ENCODE measurements at regions not wholly inside any gene's neighbourhood (a gene's known extent, or its start where the extent isn't known, plus 50 kb on each side); places are given as distances from the start of the nearest gene placed in this dataset.

DNA sequence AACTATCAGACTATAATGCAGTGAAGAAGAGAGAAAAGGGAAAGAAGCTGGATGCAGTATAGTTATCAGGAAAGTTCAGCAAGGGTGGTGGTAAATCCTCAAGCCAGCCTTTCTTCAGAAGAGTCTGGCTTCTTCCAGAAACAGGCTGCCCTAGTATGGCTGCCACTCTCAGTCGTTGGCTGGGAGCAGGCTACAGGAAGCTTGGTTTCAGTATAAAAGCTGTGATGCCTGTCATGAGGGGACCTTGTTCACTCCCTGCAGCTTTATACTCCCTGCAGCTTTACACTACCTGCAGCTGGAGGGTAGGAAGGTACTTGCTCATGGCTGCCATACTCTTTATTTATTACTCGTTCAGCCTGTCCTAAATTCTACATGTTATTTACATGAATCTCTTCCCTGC, 63.3 kb upstream of the ARHGAP18 start:
- no peak for TF ChIP-seq TAF1 (IDR thresholded peaks at IDR 0.05; ENCODE audit: low read depth)
- no peak for TF ChIP-seq YY1 (IDR thresholded peaks at IDR 0.05; ENCODE audit: low read depth)
- TF ChIP-seq TEAD4 (IDR thresholded peaks at IDR 0.05) = no peak
- TF ChIP-seq, protein P1, sequence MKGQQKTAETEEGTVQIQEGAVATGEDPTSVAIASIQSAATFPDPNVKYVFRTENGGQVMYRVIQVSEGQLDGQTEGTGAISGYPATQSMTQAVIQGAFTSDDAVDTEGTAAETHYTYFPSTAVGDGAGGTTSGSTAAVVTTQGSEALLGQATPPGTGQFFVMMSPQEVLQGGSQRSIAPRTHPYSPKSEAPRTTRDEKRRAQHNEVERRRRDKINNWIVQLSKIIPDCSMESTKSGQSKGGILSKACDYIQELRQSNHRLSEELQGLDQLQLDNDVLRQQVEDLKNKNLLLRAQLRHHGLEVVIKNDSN (IDR thresholded peaks at IDR 0.05) = no peak
- no peak for TF ChIP-seq FOXM1 (IDR thresholded peaks at IDR 0.05; ENCODE audit: borderline replicate concordance, low read depth)
- no peak for TF ChIP-seq EGR1 (IDR thresholded peaks at IDR 0.05)
- no peak for TF ChIP-seq EP300 (IDR thresholded peaks at IDR 0.05; ENCODE audit: borderline replicate concordance)
- TF ChIP-seq RAD21 (IDR thresholded peaks at IDR 0.05; ENCODE audit: low read depth) = no peak
- TF ChIP-seq ZBTB7A (IDR thresholded peaks at IDR 0.05; ENCODE audit: low read depth) = no peak
- TF ChIP-seq, protein P2, sequence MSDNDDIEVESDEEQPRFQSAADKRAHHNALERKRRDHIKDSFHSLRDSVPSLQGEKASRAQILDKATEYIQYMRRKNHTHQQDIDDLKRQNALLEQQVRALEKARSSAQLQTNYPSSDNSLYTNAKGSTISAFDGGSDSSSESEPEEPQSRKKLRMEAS (IDR thresholded peaks at IDR 0.05) = no peak
- no peak for TF ChIP-seq NFIC (IDR thresholded peaks at IDR 0.05)
- no peak for TF ChIP-seq TCF12 (IDR thresholded peaks at IDR 0.05; ENCODE audit: low read depth)
- TF ChIP-seq CREB1 (IDR thresholded peaks at IDR 0.05; ENCODE audit: low read depth) = no peak
- TF ChIP-seq, protein P3, sequence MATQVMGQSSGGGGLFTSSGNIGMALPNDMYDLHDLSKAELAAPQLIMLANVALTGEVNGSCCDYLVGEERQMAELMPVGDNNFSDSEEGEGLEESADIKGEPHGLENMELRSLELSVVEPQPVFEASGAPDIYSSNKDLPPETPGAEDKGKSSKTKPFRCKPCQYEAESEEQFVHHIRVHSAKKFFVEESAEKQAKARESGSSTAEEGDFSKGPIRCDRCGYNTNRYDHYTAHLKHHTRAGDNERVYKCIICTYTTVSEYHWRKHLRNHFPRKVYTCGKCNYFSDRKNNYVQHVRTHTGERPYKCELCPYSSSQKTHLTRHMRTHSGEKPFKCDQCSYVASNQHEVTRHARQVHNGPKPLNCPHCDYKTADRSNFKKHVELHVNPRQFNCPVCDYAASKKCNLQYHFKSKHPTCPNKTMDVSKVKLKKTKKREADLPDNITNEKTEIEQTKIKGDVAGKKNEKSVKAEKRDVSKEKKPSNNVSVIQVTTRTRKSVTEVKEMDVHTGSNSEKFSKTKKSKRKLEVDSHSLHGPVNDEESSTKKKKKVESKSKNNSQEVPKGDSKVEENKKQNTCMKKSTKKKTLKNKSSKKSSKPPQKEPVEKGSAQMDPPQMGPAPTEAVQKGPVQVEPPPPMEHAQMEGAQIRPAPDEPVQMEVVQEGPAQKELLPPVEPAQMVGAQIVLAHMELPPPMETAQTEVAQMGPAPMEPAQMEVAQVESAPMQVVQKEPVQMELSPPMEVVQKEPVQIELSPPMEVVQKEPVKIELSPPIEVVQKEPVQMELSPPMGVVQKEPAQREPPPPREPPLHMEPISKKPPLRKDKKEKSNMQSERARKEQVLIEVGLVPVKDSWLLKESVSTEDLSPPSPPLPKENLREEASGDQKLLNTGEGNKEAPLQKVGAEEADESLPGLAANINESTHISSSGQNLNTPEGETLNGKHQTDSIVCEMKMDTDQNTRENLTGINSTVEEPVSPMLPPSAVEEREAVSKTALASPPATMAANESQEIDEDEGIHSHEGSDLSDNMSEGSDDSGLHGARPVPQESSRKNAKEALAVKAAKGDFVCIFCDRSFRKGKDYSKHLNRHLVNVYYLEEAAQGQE (IDR thresholded peaks at IDR 0.05; ENCODE audit: low read depth) = no peak
- no peak for TF ChIP-seq CEBPB (IDR thresholded peaks at IDR 0.05)

DNA sequence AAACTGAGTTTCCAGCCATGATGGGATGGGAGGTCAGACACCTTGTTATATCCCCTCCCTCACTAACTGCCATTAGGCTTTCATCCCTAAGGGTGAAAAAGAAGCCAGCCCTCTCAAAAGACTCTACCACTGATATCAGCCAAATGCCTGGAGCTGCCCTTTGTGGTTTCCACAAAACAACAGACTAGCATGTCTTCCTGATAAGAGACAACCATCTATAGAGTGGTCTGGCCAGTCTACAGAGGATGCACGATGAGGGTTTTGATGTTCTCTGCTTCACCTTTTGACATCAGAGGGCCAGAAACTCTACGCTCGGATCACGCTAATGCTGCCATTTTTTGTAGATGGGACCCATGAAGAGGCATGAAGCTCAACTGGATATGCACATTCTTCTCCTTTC, 61.7 kb upstream of the ARHGAP18 start:
- TF ChIP-seq ZBTB7A (IDR thresholded peaks at IDR 0.05; ENCODE audit: low read depth) (no peak), TAF1 (IDR thresholded peaks at IDR 0.05; ENCODE audit: low read depth) (no peak), EP300 (IDR thresholded peaks at IDR 0.05; ENCODE audit: borderline replicate concordance) (no peak), YY1 (IDR thresholded peaks at IDR 0.05; ENCODE audit: low read depth) (no peak), TCF12 (IDR thresholded peaks at IDR 0.05; ENCODE audit: low read depth) (no peak), NFIC (IDR thresholded peaks at IDR 0.05) (no peak), FOXM1 (IDR thresholded peaks at IDR 0.05; ENCODE audit: borderline replicate concordance, low read depth) (no peak), TEAD4 (IDR thresholded peaks at IDR 0.05) (no peak), RAD21 (IDR thresholded peaks at IDR 0.05; ENCODE audit: low read depth) (no peak)
- TF ChIP-seq, protein P1 (IDR thresholded peaks at IDR 0.05) = no peak
- TF ChIP-seq, protein P3 (IDR thresholded peaks at IDR 0.05; ENCODE audit: low read depth) = no peak
- TF ChIP-seq, protein P2 (IDR thresholded peaks at IDR 0.05) = no peak

DNA sequence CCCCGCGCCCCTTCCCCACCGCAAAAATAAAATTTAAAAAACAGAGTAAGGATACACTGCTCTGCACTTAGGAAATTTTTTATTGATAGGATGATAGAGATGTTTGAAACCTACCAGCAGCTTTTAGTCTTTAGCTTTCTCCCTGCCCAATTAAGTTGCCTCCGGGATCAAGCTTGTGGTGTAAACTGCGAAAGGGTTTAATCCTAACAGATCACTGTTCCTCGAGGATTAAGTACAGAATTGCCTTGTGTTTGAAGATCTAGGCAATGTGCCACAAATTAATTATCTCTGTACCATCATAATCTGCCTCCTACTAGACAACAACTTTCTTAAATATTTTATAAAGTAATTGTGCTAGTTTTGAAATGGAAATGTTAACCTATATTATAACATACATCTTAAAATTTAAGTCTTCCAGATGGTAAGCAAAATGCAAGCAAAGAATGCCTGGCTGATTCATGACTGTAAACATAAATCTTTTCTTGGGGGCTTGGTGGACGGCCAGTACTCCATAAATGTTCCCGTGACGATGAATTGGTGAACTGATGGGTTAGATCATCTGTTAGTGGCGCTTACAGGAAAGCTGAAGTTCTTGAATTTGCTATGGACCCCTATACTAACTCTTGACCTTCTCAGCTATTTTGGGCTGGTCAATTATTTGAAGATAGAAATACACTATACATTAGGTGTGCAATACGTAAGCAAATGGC, 58.0 kb upstream of the ARHGAP18 start:
- TF ChIP-seq EP300 (IDR thresholded peaks at IDR 0.05; ENCODE audit: borderline replicate concordance) (no peak), NFIC (IDR thresholded peaks at IDR 0.05) (no peak), CEBPB (IDR thresholded peaks at IDR 0.05) (no peak), FOXM1 (IDR thresholded peaks at IDR 0.05; ENCODE audit: borderline replicate concordance, low read depth) (no peak), EGR1 (IDR thresholded peaks at IDR 0.05) (no peak), RAD21 (IDR thresholded peaks at IDR 0.05; ENCODE audit: low read depth) (no peak), TAF1 (IDR thresholded peaks at IDR 0.05; ENCODE audit: low read depth) (no peak), TEAD4 (IDR thresholded peaks at IDR 0.05) (no peak), TCF12 (IDR thresholded peaks at IDR 0.05; ENCODE audit: low read depth) (no peak), YY1 (IDR thresholded peaks at IDR 0.05; ENCODE audit: low read depth) (no peak), CREB1 (IDR thresholded peaks at IDR 0.05; ENCODE audit: low read depth) (no peak), ZBTB7A (IDR thresholded peaks at IDR 0.05; ENCODE audit: low read depth) (no peak)
- TF ChIP-seq, protein P3 (IDR thresholded peaks at IDR 0.05; ENCODE audit: low read depth) = no peak
- TF ChIP-seq, protein P2 (IDR thresholded peaks at IDR 0.05) = no peak
- TF ChIP-seq, protein P1 (IDR thresholded peaks at IDR 0.05) = no peak
